HEK293 (cell line): ENCODE measurements at regions not wholly inside any gene's neighbourhood (a gene's known extent, or its start where the extent isn't known, plus 50 kb on each side); places are given as distances from the start of the nearest gene placed in this dataset.
"Not testable (repeated sequence)": the region's sequence is repeated elsewhere in the genome, so short reads cannot be mapped to it uniquely, and the experiment has no call there.

Source experiments
- CTCF ChIA-PET: fragments of 350-600 bp; formaldehyde crosslinking; extraction: SDS; loops from one replicate; lab custom pipeline; 2021; ENCODE audit warnings: antibody characterized with exemption; lab: Yijun Ruan, JAX
- POLR2A ChIA-PET: fragments of 300-600 bp; formaldehyde crosslinking; extraction: SDS; loops from one replicate; lab custom pipeline; 2020; ENCODE audit warnings: antibody characterized with exemption, inconsistent platforms; lab: Yijun Ruan, JAX
- H3K27ac ChIP-seq: fragments of 200-500 bp; sonication (Bioruptor generic); 2 replicates; pipeline ENCODE4 v1.5.1; 2014; ENCODE audit warnings: low read depth, low read length, control low read depth, inconsistent platforms; ENCODE audit errors: extremely low read depth
- H3K36me3 ChIP-seq, 2 experiments: fragments of 200-500 bp in 1 of 2; sonication (Bioruptor generic) in 1 of 2; 1 replicate in 1 of 2; 2 replicates in 1 of 2; pipeline ENCODE4 v1.5.1; 2014 to 2017; ENCODE audit warnings: inconsistent platforms in 2 of 2, low read length in 2 of 2; ENCODE audit not compliant: control insufficient read depth in 2 of 2, insufficient read depth in 1 of 2
- H3K4me1 ChIP-seq: fragments of 200-500 bp; sonication (Bioruptor generic); 2 replicates; pipeline ENCODE4 v1.5.1; 2014; ENCODE audit warnings: mild to moderate bottlenecking, low read length, inconsistent platforms; ENCODE audit not compliant: control insufficient read depth, insufficient read depth
- H3K4me3 ChIP-seq: 2 replicates; pipeline ENCODE4 v1.5.1; 2011; ENCODE audit warnings: low read depth, mild to moderate bottlenecking, control low read depth, low read length, moderate library complexity
- H3K9me3 ChIP-seq: fragments of 200-500 bp; sonication (Bioruptor generic); 2 replicates; pipeline ENCODE4 v1.5.1; 2014; ENCODE audit warnings: low read depth, low read length, inconsistent platforms; ENCODE audit not compliant: control insufficient read depth, insufficient read depth
- ATF2 ChIP-seq: fragments of 450-650 bp; formaldehyde crosslinking; IDR thresholded peaks from 2 replicates; pipeline ENCODE4 v1.5.1; 2016; ENCODE audit warnings: missing biosample characterization, missing genetic modification characterization, low read depth
- INSM2 ChIP-seq: fragments of 450-650 bp; formaldehyde crosslinking; IDR thresholded peaks from 2 replicates; pipeline ENCODE4 v1.5.1; 2016; ENCODE audit warnings: missing biosample characterization, missing genetic modification characterization
- PRDM1 ChIP-seq: fragments of 450-650 bp; formaldehyde crosslinking; IDR thresholded peaks from 2 replicates; pipeline ENCODE4; 2016; ENCODE audit warnings: missing biosample characterization, missing genetic modification characterization
- SP3 ChIP-seq: fragments of 450-650 bp; formaldehyde crosslinking; IDR thresholded peaks from 2 replicates; pipeline ENCODE4 v1.5.1; 2016; ENCODE audit warnings: missing biosample characterization, missing genetic modification characterization
- WT1 ChIP-seq: fragments of 450-650 bp; formaldehyde crosslinking; IDR thresholded peaks from 2 replicates; pipeline ENCODE4 v1.5.1; 2016; ENCODE audit warnings: missing biosample characterization, missing genetic modification characterization
- YY1 ChIP-seq: fragments of 450-650 bp; formaldehyde crosslinking; IDR thresholded peaks from 2 replicates; pipeline ENCODE4 v1.5.1; 2018; ENCODE audit warnings: missing biosample characterization, missing genetic modification characterization
- ZFHX2 ChIP-seq: fragments of 450-650 bp; formaldehyde crosslinking; conservative IDR thresholded peaks from 2 replicates; pipeline ENCODE4 v1.5.1; 2016; ENCODE audit warnings: missing biosample characterization, missing genetic modification characterization
- ZFP69B ChIP-seq: fragments of 450-650 bp; formaldehyde crosslinking; IDR thresholded peaks from 2 replicates; pipeline ENCODE4 v1.5.1; 2016; ENCODE audit warnings: missing biosample characterization, missing genetic modification characterization
- ZIC2 ChIP-seq: fragments of 450-650 bp; formaldehyde crosslinking; IDR thresholded peaks from 2 replicates; pipeline ENCODE4 v1.5.1; 2016; ENCODE audit warnings: missing biosample characterization, missing genetic modification characterization
- ZNF140 ChIP-seq: fragments of 450-650 bp; formaldehyde crosslinking; IDR thresholded peaks from 2 replicates; pipeline ENCODE4 v1.5.1; 2016; ENCODE audit warnings: missing biosample characterization, missing genetic modification characterization
- ZNF335 ChIP-seq: fragments of 450-650 bp; formaldehyde crosslinking; conservative IDR thresholded peaks from 2 replicates; pipeline ENCODE4 v1.5.1; 2016; ENCODE audit warnings: missing biosample characterization, missing genetic modification characterization
- ZNF341 ChIP-seq: fragments of 450-650 bp; formaldehyde crosslinking; IDR thresholded peaks from 2 replicates; pipeline ENCODE4; 2016; ENCODE audit warnings: low read depth, missing biosample characterization, missing genetic modification characterization
- ZNF366 ChIP-seq: fragments of 450-650 bp; formaldehyde crosslinking; conservative IDR thresholded peaks from 2 replicates; pipeline ENCODE4 v1.5.1; 2016; ENCODE audit warnings: missing biosample characterization, missing genetic modification characterization
- ZNF426 ChIP-seq: fragments of 450-650 bp; formaldehyde crosslinking; IDR thresholded peaks from 2 replicates; pipeline ENCODE4 v1.5.1; 2017; ENCODE audit warnings: missing biosample characterization, missing genetic modification characterization, mild to moderate bottlenecking, inconsistent platforms, moderate library complexity
- ZNF558 ChIP-seq: fragments of 450-650 bp; formaldehyde crosslinking; IDR thresholded peaks from 2 replicates; pipeline ENCODE4 v1.5.1; 2016; ENCODE audit warnings: missing biosample characterization, missing genetic modification characterization
- ZNF645 ChIP-seq: fragments of 450-650 bp; formaldehyde crosslinking; IDR thresholded peaks from 2 replicates; pipeline ENCODE4; 2016; ENCODE audit warnings: missing biosample characterization, missing genetic modification characterization
- ZNF660 ChIP-seq: fragments of 450-650 bp; IDR thresholded peaks from 2 replicates; pipeline ENCODE4 v1.5.1; 2018; ENCODE audit warnings: missing biosample characterization, mild to moderate bottlenecking, missing genetic modification characterization
- ZNF701 ChIP-seq: fragments of 450-650 bp; formaldehyde crosslinking; IDR thresholded peaks from 2 replicates; pipeline ENCODE4 v1.5.1; 2016; ENCODE audit warnings: missing biosample characterization, missing genetic modification characterization
- ZNF76 ChIP-seq: fragments of 450-650 bp; formaldehyde crosslinking; IDR thresholded peaks from 2 replicates; pipeline ENCODE4; 2016; ENCODE audit warnings: low read depth, missing biosample characterization, missing genetic modification characterization, borderline replicate concordance
- ZNF777 ChIP-seq: fragments of 450-650 bp; formaldehyde crosslinking; IDR thresholded peaks from 2 replicates; pipeline ENCODE4 v1.5.1; 2017; ENCODE audit warnings: missing biosample characterization, missing genetic modification characterization, borderline replicate concordance
- TF ChIP-seq, protein P1 (sequence below): fragments of 450-650 bp; formaldehyde crosslinking; IDR thresholded peaks from 2 replicates; pipeline ENCODE4 v1.5.1; 2017; ENCODE audit warnings: missing biosample characterization, missing genetic modification characterization
- TF ChIP-seq, protein P2 (sequence below): fragments of 450-650 bp; formaldehyde crosslinking; IDR thresholded peaks from 2 replicates; pipeline ENCODE4 v1.5.1; 2016; ENCODE audit warnings: missing biosample characterization, missing genetic modification characterization

DNA sequence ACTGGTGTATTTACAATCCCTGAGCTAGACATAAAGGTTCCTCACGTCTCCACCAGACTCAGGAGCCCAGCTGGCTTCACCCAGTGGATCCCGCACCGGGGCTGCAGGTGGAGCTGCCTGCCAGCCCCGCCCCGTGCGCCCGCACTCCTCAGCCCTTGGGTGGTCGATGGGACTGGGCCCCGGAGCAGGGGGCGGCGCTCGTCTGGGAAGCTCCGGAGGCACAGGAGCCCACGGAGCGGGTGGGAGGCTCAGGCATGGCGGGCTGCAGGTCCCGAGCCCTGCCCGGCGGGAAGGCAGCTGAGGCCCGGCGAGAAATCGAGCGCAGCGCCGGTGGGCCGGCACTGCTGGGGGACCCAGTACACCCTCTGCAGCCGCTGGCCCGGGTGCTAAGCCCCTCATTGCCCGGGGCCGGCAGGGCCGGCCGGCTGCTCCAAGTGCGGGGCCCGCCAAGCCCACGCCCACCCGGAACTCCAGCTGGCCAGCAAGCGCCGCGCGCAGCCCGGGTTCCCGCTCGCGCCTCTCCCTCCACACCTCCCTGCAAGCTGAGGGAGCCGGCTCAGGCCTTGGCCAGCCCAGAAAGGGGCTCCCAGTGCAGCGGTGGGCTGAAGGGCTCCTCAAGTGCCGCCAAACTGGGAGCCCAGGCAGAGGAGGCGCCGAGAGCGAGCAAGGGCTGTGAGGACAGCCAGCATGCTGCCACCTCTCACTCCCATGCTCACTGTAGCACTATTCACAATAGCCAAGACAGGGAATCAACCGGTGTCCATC lies 79.3 kb upstream of the RGPD4 start:
- H3K36me3 ChIP-seq, POLR2A ChIA-PET, H3K4me1 ChIP-seq, H3K27ac ChIP-seq, H3K9me3 ChIP-seq, CTCF ChIA-PET, H3K4me3 ChIP-seq: not testable (repeated sequence)

GRCh38 chr2:107747964-107748583 lies 78.6 kb upstream of the RGPD4 start:
- Histone ChIP-seq H3K4me1 (no peaks in the 10 kb centered on the region), H3K4me3 (no peak overlapping the region), H3K27ac (no peak overlapping the region), H3K36me3 (no peaks in the 10 kb centered on the region)
- CTCF ChIA-PET, result no interaction called here
- no peak for TF ChIP-seq INSM2 (tag by site-specific recombination)
- TF ChIP-seq, protein P1, sequence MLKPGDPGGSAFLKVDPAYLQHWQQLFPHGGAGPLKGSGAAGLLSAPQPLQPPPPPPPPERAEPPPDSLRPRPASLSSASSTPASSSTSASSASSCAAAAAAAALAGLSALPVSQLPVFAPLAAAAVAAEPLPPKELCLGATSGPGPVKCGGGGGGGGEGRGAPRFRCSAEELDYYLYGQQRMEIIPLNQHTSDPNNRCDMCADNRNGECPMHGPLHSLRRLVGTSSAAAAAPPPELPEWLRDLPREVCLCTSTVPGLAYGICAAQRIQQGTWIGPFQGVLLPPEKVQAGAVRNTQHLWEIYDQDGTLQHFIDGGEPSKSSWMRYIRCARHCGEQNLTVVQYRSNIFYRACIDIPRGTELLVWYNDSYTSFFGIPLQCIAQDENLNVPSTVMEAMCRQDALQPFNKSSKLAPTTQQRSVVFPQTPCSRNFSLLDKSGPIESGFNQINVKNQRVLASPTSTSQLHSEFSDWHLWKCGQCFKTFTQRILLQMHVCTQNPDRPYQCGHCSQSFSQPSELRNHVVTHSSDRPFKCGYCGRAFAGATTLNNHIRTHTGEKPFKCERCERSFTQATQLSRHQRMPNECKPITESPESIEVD (tag by site-specific recombination), result no peak
- no peak for TF ChIP-seq ZNF366
- TF ChIP-seq ZNF558 (tag by site-specific recombination), result no peak
- no peak for TF ChIP-seq ZNF645 (tag by site-specific recombination)
- TF ChIP-seq ZNF76 (tag by site-specific recombination), result no peak
- TF ChIP-seq ZFP69B (tag by site-specific recombination), result no peak
- peak; percentile 54 for TF ChIP-seq ZNF335 (tag by site-specific recombination)
- TF ChIP-seq, all 188 proteins: peak for 1
- POLR2A ChIA-PET, result no interaction called here
- no peaks in the 10 kb centered on the region for H3K9me3 ChIP-seq

GRCh38 chr2:107751936-107752335 lies 74.8 kb upstream of the RGPD4 start:
- Histone ChIP-seq H3K4me1 (no peaks in the 10 kb centered on the region), H3K4me3 (no peak overlapping the region), H3K9me3 (no peaks in the 10 kb centered on the region), H3K27ac (no peak overlapping the region), H3K36me3 (no peaks in the 10 kb centered on the region)
- CTCF ChIA-PET, result no interaction called here
- POLR2A ChIA-PET, result no interaction called here
- TF ChIP-seq ZNF777 (tag by site-specific recombination) (no peak), ATF2 (tag by site-specific recombination) (no peak), ZFHX2 (tag by site-specific recombination) (no peak), PRDM1 (no peak), ZNF660 (tag by site-specific recombination) (no peak), YY1 (tag by site-specific recombination) (no peak), ZNF140 (tag by site-specific recombination) (no peak), ZNF701 (tag by site-specific recombination) (no peak), ZNF341 (tag by site-specific recombination) (no peak), SP3 (tag by site-specific recombination) (no peak), WT1 (tag by site-specific recombination) (no peak), ZNF426 (tag by site-specific recombination) (no peak), ZIC2 (tag by site-specific recombination) (no peak)
- TF ChIP-seq, protein P2, sequence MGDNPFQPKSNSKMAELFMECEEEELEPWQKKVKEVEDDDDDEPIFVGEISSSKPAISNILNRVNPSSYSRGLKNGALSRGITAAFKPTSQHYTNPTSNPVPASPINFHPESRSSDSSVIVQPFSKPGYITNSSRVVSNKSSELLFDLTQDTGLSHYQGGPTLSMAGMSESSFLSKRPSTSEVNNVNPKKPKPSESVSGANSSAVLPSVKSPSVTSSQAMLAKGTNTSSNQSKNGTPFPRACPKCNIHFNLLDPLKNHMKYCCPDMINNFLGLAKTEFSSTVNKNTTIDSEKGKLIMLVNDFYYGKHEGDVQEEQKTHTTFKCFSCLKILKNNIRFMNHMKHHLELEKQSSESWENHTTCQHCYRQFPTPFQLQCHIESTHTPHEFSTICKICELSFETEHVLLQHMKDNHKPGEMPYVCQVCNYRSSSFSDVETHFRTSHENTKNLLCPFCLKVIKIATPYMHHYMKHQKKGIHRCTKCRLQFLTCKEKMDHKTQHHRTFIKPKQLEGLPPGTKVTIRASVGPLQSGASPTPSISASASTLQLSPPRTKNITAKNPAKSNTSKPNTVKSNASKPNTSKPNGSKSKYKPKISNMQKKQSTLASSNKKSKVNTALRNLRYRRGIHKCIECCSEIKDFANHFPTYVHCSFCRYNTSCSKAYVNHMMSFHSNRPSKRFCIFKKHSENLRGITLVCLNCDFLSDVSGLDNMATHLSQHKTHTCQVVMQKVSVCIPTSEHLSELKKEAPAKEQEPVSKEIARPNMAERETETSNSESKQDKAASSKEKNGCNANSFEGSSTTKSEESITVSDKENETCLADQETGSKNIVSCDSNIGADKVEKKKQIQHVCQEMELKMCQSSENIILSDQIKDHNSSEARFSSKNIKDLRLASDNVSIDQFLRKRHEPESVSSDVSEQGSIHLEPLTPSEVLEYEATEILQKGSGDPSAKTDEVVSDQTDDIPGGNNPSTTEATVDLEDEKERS (tag by site-specific recombination), result no peak
